ENCODE measurements at regions not wholly inside any gene's neighbourhood (a gene's known extent, or its start where the extent isn't known, plus 50 kb on each side); places are given as distances from the start of the nearest gene placed in this dataset.

GRCh38 chr3:103624271-103624670 is 1189.5 kb downstream of the ZPLD1 start:
- no peaks in the 10 kb centered on the region for H4K20me1 ChIP-seq (ENCODE audit: low read depth)
- no peaks in the 10 kb centered on the region for H3K36me3 ChIP-seq
- H3K4me3 Mint-ChIP-seq = no peak overlapping the region
- H3K27me3 Mint-ChIP-seq (ENCODE audit: insufficient read depth, low read depth) = no peaks in the 10 kb centered on the region
- no peak overlapping the region for H3K27ac Mint-ChIP-seq
- H3K27me3 ChIP-seq = no peaks in the 10 kb centered on the region
- H3K4me1 Mint-ChIP-seq = no peaks in the 10 kb centered on the region
- no peak overlapping the region for H3K9ac ChIP-seq
- H3K36me3 Mint-ChIP-seq = no peaks in the 10 kb centered on the region
- no peaks in the 10 kb centered on the region for H3K79me2 ChIP-seq (ENCODE audit: low read depth)
- H3K4me2 ChIP-seq = no peak overlapping the region
- H2AFZ ChIP-seq (replicated peaks) = no peak overlapping the region
- DNase-seq (ENCODE audit: low spot score) = no peak
- no peak overlapping the region for H3K4me3 ChIP-seq
- no peaks in the 10 kb centered on the region for H3K4me1 ChIP-seq
- H3F3A ChIP-seq (ENCODE audit: low read depth) = no peaks in the 10 kb centered on the region
- H3K9me3 Mint-ChIP-seq = peaks cover 3% of the 10 kb centered on the region
- H3K27ac ChIP-seq = no peak overlapping the region
- H3K9me3 ChIP-seq (ENCODE audit: low read depth) = no peaks in the 10 kb centered on the region
- TF ChIP-seq EZH2phosphoT487 (IDR thresholded peaks at IDR 0.05) = no peak
- TF ChIP-seq EZH2 (IDR thresholded peaks at IDR 0.05) = no peak
- TF ChIP-seq, protein P1, sequence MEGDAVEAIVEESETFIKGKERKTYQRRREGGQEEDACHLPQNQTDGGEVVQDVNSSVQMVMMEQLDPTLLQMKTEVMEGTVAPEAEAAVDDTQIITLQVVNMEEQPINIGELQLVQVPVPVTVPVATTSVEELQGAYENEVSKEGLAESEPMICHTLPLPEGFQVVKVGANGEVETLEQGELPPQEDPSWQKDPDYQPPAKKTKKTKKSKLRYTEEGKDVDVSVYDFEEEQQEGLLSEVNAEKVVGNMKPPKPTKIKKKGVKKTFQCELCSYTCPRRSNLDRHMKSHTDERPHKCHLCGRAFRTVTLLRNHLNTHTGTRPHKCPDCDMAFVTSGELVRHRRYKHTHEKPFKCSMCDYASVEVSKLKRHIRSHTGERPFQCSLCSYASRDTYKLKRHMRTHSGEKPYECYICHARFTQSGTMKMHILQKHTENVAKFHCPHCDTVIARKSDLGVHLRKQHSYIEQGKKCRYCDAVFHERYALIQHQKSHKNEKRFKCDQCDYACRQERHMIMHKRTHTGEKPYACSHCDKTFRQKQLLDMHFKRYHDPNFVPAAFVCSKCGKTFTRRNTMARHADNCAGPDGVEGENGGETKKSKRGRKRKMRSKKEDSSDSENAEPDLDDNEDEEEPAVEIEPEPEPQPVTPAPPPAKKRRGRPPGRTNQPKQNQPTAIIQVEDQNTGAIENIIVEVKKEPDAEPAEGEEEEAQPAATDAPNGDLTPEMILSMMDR (IDR thresholded peaks at IDR 0.05) = no peak

GRCh38 chr3:103629391-103629790 is 1194.6 kb downstream of the ZPLD1 start:
- H3K4me3 Mint-ChIP-seq = no peak overlapping the region
- Histone ChIP-seq H3K36me3 (no peaks in the 10 kb centered on the region), H3K27me3 (no peaks in the 10 kb centered on the region), H2AFZ (replicated peaks) (no peak overlapping the region), H3K4me2 (no peak overlapping the region), H3K9ac (no peak overlapping the region), H3K9me3 (ENCODE audit: low read depth) (no peaks in the 10 kb centered on the region), H3F3A (ENCODE audit: low read depth) (no peaks in the 10 kb centered on the region), H3K79me2 (ENCODE audit: low read depth) (no peaks in the 10 kb centered on the region), H3K27ac (no peak overlapping the region), H4K20me1 (ENCODE audit: low read depth) (no peaks in the 10 kb centered on the region), H3K4me3 (no peak overlapping the region), H3K4me1 (no peaks in the 10 kb centered on the region)
- TF ChIP-seq EZH2phosphoT487 (IDR thresholded peaks at IDR 0.05) (no peak), EZH2 (IDR thresholded peaks at IDR 0.05) (no peak)
- TF ChIP-seq, protein P1 (IDR thresholded peaks at IDR 0.05) = no peak
- no peak overlapping the region for H3K27ac Mint-ChIP-seq
- H3K9me3 Mint-ChIP-seq = peaks cover 15% of the 10 kb centered on the region
- no peak for DNase-seq (ENCODE audit: low spot score)
- no peaks in the 10 kb centered on the region for H3K27me3 Mint-ChIP-seq (ENCODE audit: insufficient read depth, low read depth)
- no peaks in the 10 kb centered on the region for H3K36me3 Mint-ChIP-seq
- no peaks in the 10 kb centered on the region for H3K4me1 Mint-ChIP-seq

DNA sequence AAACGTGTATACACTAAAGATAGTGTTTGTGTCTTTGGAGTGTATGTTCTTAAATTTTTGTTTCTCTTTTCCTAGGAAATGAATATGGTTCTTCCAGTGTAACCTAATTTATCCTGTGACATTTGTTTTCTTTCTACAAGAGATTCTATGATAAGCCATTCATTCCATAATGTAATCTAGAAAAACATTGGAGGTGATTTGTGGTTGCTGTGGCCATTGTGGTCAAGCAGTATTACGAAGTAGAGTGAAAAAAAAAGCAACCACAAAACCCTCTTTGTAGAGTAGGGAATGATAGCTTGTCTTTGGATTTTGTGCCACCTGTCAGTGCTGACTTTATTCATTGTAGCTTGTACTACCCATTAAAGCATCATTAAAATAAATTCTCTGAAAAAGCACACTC is 1209.6 kb downstream of the ZPLD1 start:
- H3K79me2 ChIP-seq (ENCODE audit: low read depth) = no peaks in the 10 kb centered on the region
- H3F3A ChIP-seq (ENCODE audit: low read depth) = no peaks in the 10 kb centered on the region
- H3K27ac ChIP-seq = no peak overlapping the region
- no peak for TF ChIP-seq EZH2phosphoT487 (IDR thresholded peaks at IDR 0.05)
- TF ChIP-seq EZH2 (IDR thresholded peaks at IDR 0.05) = no peak
- TF ChIP-seq, protein P1 (IDR thresholded peaks at IDR 0.05) = no peak
- no peaks in the 10 kb centered on the region for H3K36me3 ChIP-seq
- no peak overlapping the region for H3K4me2 ChIP-seq
- Mint-ChIP-seq H3K27ac (no peak overlapping the region), H3K4me1 (no peaks in the 10 kb centered on the region), H3K36me3 (no peaks in the 10 kb centered on the region), H3K27me3 (ENCODE audit: insufficient read depth, low read depth) (no peaks in the 10 kb centered on the region), H3K4me3 (no peak overlapping the region), H3K9me3 (no peaks in the 10 kb centered on the region)
- no peak for DNase-seq (ENCODE audit: low spot score)
- no peaks in the 10 kb centered on the region for H3K9me3 ChIP-seq (ENCODE audit: low read depth)
- H3K4me3 ChIP-seq = no peak overlapping the region
- no peak overlapping the region for H2AFZ ChIP-seq (replicated peaks)
- H3K9ac ChIP-seq = no peak overlapping the region
- H4K20me1 ChIP-seq (ENCODE audit: low read depth) = no peaks in the 10 kb centered on the region
- no peaks in the 10 kb centered on the region for H3K27me3 ChIP-seq
- no peaks in the 10 kb centered on the region for H3K4me1 ChIP-seq

All from neural progenitor cell (in vitro differentiated cells).